HEK293 (cell line): ENCODE measurements at regions not wholly inside any gene's neighbourhood (a gene's known extent, or its start where the extent isn't known, plus 50 kb on each side); places are given as distances from the start of the nearest gene placed in this dataset.
A peak's percentile ranks its signal among the peaks of the same experiment; 100 is the strongest.
"Not testable (repeated sequence)": the region's sequence is repeated elsewhere in the genome, so short reads cannot be mapped to it uniquely, and the experiment has no call there.

Source experiments
- CTCF ChIA-PET: fragments of 350-600 bp; formaldehyde crosslinking; extraction: SDS; loops from one replicate; lab custom pipeline; 2021; ENCODE audit warnings: antibody characterized with exemption; lab: Yijun Ruan, JAX
- POLR2A ChIA-PET: fragments of 300-600 bp; formaldehyde crosslinking; extraction: SDS; loops from one replicate; lab custom pipeline; 2020; ENCODE audit warnings: antibody characterized with exemption, inconsistent platforms; lab: Yijun Ruan, JAX
- H3K27ac ChIP-seq: fragments of 200-500 bp; sonication (Bioruptor generic); 2 replicates; pipeline ENCODE4 v1.5.1; 2014; ENCODE audit warnings: low read depth, low read length, control low read depth, inconsistent platforms; ENCODE audit errors: extremely low read depth
- H3K36me3 ChIP-seq, 2 experiments: fragments of 200-500 bp in 1 of 2; sonication (Bioruptor generic) in 1 of 2; 1 replicate in 1 of 2; 2 replicates in 1 of 2; pipeline ENCODE4 v1.5.1; 2014 to 2017; ENCODE audit warnings: inconsistent platforms in 2 of 2, low read length in 2 of 2; ENCODE audit not compliant: control insufficient read depth in 2 of 2, insufficient read depth in 1 of 2
- H3K4me1 ChIP-seq: fragments of 200-500 bp; sonication (Bioruptor generic); 2 replicates; pipeline ENCODE4 v1.5.1; 2014; ENCODE audit warnings: mild to moderate bottlenecking, low read length, inconsistent platforms; ENCODE audit not compliant: control insufficient read depth, insufficient read depth
- H3K4me3 ChIP-seq: 2 replicates; pipeline ENCODE4 v1.5.1; 2011; ENCODE audit warnings: low read depth, mild to moderate bottlenecking, control low read depth, low read length, moderate library complexity
- H3K9me3 ChIP-seq: fragments of 200-500 bp; sonication (Bioruptor generic); 2 replicates; pipeline ENCODE4 v1.5.1; 2014; ENCODE audit warnings: low read depth, low read length, inconsistent platforms; ENCODE audit not compliant: control insufficient read depth, insufficient read depth
- ZNF654 ChIP-seq: fragments of 450-650 bp; formaldehyde crosslinking; IDR thresholded peaks from 2 replicates; pipeline ENCODE4 v1.5.1; 2016; ENCODE audit warnings: low read depth, missing biosample characterization, missing genetic modification characterization

GRCh38 chr9:42656789-42657188 lies 473.3 kb downstream of the SPATA31A6 start:
- H3K4me3 ChIP-seq, CTCF ChIA-PET, H3K9me3 ChIP-seq, POLR2A ChIA-PET, H3K36me3 ChIP-seq, H3K4me1 ChIP-seq, H3K27ac ChIP-seq: not testable (repeated sequence)

- CTCF ChIA-PET, H3K27ac ChIP-seq, POLR2A ChIA-PET, H3K4me1 ChIP-seq, H3K4me3 ChIP-seq, H3K36me3 ChIP-seq, H3K9me3 ChIP-seq: not testable (repeated sequence)
These were observed 474.0 kb downstream of the SPATA31A6 start for GRCh38 chr9:42657496-42657895.

GRCh38 chr9:42697146-42697545 lies 513.7 kb downstream of the SPATA31A6 start:
- CTCF ChIA-PET, POLR2A ChIA-PET, H3K27ac ChIP-seq, H3K4me3 ChIP-seq, H3K9me3 ChIP-seq, H3K36me3 ChIP-seq, H3K4me1 ChIP-seq: not testable (repeated sequence)

- H3K4me3 ChIP-seq, H3K36me3 ChIP-seq, H3K4me1 ChIP-seq, H3K9me3 ChIP-seq, POLR2A ChIA-PET, CTCF ChIA-PET, H3K27ac ChIP-seq: not testable (repeated sequence)
These were observed 519.4 kb downstream of the SPATA31A6 start for GRCh38 chr9:42702890-42703289.

GRCh38 chr9:42724841-42725835 lies 541.7 kb downstream of the SPATA31A6 start:
- H3K36me3 ChIP-seq, CTCF ChIA-PET, H3K4me1 ChIP-seq, POLR2A ChIA-PET, H3K9me3 ChIP-seq, H3K4me3 ChIP-seq, H3K27ac ChIP-seq: not testable (repeated sequence)

- H3K27ac ChIP-seq, H3K4me1 ChIP-seq, H3K36me3 ChIP-seq, H3K9me3 ChIP-seq, POLR2A ChIA-PET: not testable (repeated sequence)
- peak; percentile 54 for TF ChIP-seq ZNF654 (tag by site-specific recombination)
- peak overlapping the region; percentile 22 for H3K4me3 ChIP-seq
- CTCF ChIA-PET = interaction anchor here (0.6 to 0.9 kb wide), 2 partner anchors 9 to 536 kb away, joined by 3 read pairs; no protein-coding TSS in a partner anchor
These were observed 559.8 kb downstream of the SPATA31A6 start for GRCh38 chr9:42743030-42743814.

GRCh38 chr9:42757251-42757650 lies 573.8 kb downstream of the SPATA31A6 start:
- POLR2A ChIA-PET, H3K36me3 ChIP-seq, H3K4me1 ChIP-seq, H3K9me3 ChIP-seq, CTCF ChIA-PET, H3K27ac ChIP-seq, H3K4me3 ChIP-seq: not testable (repeated sequence)

GRCh38 chr9:42759320-42759719 lies 575.9 kb downstream of the SPATA31A6 start:
- H3K27ac ChIP-seq, H3K4me1 ChIP-seq, CTCF ChIA-PET, H3K9me3 ChIP-seq, POLR2A ChIA-PET, H3K36me3 ChIP-seq, H3K4me3 ChIP-seq: not testable (repeated sequence)

GRCh38 chr9:42782201-42782600 lies 598.7 kb downstream of the SPATA31A6 start:
- H3K27ac ChIP-seq, H3K36me3 ChIP-seq, H3K9me3 ChIP-seq, H3K4me3 ChIP-seq, CTCF ChIA-PET, H3K4me1 ChIP-seq, POLR2A ChIA-PET: not testable (repeated sequence)

GRCh38 chr9:42792725-42793124 lies 609.3 kb downstream of the SPATA31A6 start:
- H3K4me1 ChIP-seq, POLR2A ChIA-PET, H3K27ac ChIP-seq, H3K36me3 ChIP-seq, H3K9me3 ChIP-seq, H3K4me3 ChIP-seq, CTCF ChIA-PET: not testable (repeated sequence)
